NCI-H2196 (cell line): ENCODE measurements at regions not wholly inside any gene's neighbourhood (a gene's known extent, or its start where the extent isn't known, plus 50 kb on each side); places are given as distances from the start of the nearest gene placed in this dataset.
"Not testable (repeated sequence)": the region's sequence is repeated elsewhere in the genome, so short reads cannot be mapped to it uniquely, and the experiment has no call there.

ENCODE experiments used
- DNase-seq: peaks from one replicate; lab custom pipeline; 2025; ENCODE audit not compliant: unreplicated experiment; lab: John Stamatoyannopoulos, UW

GRCh38 chr13:31605076-31605860 is 134.1 kb upstream of the RXFP2 start:
- DNase-seq, result no peak

DNA sequence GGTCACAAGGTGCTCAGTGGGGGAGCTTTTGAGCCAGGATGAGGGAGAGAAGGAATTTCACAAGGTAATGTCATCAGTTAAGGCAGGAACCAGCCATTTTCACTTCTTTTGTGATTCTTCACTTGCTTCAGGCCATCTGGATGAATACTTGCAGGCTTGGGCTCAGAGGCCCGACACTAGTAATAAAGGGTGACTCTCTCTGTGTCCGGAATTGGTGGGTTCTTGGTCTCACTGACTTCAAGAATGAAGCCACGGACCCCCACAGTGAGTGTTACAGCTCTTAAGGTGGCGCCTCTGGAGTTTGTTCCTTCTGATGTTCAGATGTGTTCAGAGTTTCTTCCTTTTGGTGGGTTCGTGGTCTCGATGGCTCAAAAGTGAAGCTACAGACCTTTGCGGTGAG is 131.8 kb upstream of the RXFP2 start:
- DNase-seq, result not testable (repeated sequence)

- DNase-seq, result not testable (repeated sequence)
Measured at GRCh38 chr13:31608780-31609179, 130.5 kb upstream of the RXFP2 start.

DNA sequence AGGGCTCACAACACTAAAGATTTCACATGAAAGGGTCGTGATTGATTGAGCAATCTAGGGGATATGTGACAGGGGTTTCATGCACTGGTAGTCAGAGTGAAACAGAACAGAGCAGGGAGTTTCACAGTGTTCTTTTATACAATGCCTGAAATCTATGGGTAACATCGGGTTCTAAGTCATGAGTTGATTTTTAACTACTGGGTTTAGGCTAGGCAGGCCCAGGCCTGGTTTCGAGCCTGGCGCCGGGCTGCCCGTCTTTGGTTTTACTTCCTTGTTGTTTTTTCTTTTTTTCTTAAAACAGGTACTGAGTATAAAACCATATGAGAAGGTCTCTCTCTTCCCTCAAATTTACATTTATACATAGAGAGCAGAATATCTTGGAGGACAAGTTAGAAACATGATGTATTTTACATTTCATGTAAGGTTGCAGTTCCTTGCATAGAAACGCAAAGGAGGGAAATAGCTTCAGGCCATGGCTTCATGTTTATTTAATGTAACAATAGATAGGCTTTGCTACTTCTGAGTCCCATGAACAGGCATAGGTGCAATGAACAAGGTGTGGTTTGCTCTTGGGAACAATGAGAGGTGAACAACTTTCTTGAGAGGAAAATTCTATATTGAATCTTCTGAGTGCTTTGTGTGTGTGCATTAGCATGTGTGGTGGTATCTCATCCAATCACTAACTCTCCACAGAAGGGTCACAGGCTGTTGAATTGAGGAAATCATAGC is 128.9 kb upstream of the RXFP2 start:
- no peak for DNase-seq

- DNase-seq, result no peak
Measured at GRCh38 chr13:31611214-31611613, 128.1 kb upstream of the RXFP2 start.

DNA sequence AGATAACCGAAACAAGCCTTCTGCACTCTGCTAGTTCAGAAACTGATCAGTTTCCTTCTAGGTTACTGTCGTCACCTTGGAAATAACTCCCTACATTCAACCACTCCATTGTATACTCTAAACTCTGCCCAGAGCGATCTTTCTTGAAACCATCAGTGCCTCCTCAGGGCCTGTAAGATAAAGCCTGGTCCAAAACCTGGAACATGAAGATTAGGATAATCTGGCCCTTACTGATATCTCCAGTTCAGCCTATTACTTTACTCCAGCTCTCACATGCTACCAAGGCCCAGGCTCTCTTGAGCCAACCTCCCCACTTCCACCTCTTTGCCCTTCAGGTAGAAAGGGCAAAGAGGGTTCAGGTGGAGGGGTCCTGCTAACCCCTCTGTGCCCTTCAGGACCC is 125.3 kb upstream of the RXFP2 start:
- no peak for DNase-seq

DNA sequence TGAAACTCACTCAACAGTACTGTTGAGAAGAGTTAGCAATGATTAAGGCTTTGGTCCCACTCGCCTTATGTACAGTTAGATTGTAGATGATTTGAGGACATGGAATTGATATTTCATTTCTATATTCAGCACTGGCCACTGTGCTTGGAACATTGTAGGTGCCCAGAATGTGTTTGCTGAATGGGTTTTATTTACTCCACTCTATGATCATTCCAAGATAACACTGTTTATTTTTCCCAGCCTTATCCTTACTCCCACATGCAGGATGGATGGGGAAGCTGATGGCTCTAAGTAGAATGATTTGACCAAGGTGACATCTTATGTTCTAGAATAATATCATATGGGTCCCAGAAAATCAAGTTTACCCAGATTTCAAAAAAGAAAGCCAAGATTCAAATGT is 124.6 kb upstream of the RXFP2 start:
- DNase-seq, result no peak

DNA sequence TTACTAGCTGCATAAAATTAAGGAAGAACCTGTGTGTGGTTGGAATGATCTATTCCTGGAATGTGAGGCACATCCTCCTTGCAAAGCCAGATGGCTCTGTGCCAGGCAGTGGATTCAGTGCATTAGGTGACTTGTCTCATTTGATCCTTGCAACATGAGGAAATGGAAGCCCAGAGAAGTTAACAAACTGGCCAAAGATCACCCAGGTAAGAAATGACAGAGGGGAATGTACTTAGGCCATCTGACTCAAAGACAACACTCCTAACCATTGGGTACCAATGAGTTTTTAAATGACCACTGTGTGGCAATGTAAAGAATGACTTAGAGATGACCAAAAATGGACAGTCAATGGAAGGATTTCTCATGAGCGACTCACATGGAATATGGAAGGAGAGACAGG is 114.2 kb upstream of the RXFP2 start:
- no peak for DNase-seq

DNA sequence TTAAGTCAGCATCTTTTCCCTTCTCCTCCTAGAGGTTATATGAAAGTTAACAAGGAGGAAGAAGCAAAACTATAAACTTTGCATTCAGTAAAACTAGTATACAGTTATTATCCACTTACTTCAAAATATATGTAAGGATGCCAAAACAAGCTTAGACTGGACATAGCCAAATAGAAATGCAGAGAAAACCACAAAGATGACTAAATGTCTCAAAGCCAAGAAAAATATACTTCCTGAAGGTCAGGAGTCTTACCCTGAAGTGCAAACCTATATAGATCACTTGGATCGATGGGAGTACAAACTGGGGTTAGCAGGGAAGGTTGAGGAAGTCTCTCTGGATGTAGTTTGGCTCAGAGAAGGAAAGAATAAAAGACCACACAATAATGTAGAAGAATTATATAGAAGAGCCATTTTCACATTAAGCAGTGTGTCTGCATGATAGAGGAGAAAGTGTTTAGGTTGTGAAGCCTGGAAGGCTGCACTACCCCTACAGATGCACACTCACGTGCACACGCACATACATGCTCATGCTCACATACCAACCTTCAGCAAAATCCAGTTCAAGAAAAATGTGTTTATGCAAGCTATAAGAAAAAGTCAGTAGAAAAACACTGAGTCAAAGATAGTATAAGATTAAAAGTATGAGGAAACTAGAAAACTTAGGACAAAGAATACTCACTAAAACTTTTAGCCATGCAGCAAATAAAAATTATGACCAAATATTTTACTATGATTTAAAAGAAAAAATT is 112.1 kb upstream of the RXFP2 start:
- no peak for DNase-seq

DNA sequence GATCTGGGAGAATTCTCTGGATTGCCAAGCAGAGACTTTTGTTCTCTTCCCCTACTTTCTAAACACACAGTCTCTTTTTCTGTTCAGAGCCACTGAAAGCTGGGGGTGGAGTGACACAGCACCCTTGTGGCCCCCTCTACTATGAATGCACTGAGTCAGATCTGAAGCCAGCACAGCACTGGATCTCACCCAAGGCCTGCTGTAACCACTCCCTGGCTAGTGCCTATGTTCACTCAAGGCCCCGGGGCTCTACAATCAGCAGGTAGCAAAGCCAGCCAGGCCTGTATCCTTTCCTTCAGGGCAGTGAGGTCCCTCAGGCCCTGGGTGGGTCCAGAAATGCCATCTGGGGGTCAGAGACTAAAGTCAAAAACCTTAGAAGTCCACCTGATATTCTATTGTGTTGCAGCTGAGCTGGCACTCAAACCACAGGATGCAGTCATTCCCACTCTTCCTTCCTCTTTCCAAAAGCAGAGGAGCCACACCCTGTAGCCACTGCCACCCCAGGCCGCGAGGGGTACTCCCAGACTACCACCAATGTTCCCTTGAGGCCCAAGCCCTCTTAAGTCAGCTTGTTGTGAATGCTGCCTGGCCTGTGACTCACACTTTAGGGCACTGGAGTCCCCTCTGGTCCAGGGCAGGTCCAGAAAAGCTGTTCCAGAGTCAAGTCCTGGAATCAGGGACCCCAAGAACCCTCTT is 110.1 kb upstream of the RXFP2 start:
- no peak for DNase-seq

DNA sequence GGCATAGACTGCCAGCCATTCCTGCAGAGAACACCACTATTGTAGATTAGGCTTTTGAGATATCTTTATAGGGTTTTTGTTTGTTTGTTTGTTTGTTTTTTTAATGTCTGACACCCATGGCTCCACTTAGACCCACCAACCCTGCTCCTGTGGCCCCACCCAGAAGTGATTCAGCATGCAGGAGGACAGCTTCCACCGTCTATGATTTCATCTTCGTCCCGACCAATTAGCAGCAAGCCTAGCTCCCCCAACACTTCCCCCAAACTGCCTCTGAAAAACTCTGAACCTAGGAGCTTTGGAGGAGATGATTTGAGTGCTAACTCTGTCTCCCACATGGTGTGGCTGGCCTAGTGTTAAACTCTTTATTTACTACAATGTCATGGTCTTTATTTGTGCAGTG is 108.3 kb upstream of the RXFP2 start:
- DNase-seq, result no peak

- DNase-seq, result no peak
Measured at GRCh38 chr13:31631746-31632145, 107.6 kb upstream of the RXFP2 start.

DNA sequence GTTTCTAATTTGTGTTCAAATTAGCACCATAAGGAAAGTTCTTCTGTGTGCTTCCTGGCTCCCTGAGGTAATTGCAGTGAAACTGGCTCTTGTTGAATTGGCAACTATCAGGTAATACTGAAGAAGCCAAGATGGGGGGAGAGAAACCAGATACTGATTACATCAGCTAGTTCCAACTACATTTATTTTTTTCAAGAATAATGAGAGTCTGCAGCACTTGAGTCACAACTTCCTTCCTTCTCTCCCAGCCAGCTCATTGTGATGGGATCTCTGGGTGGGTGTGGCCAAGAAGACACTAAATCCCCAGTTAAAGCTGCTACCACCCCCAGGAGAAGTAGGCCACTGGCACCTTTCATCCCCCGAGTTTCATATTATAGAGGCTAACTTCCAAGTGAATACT is 100.7 kb upstream of the RXFP2 start:
- no peak for DNase-seq

DNA sequence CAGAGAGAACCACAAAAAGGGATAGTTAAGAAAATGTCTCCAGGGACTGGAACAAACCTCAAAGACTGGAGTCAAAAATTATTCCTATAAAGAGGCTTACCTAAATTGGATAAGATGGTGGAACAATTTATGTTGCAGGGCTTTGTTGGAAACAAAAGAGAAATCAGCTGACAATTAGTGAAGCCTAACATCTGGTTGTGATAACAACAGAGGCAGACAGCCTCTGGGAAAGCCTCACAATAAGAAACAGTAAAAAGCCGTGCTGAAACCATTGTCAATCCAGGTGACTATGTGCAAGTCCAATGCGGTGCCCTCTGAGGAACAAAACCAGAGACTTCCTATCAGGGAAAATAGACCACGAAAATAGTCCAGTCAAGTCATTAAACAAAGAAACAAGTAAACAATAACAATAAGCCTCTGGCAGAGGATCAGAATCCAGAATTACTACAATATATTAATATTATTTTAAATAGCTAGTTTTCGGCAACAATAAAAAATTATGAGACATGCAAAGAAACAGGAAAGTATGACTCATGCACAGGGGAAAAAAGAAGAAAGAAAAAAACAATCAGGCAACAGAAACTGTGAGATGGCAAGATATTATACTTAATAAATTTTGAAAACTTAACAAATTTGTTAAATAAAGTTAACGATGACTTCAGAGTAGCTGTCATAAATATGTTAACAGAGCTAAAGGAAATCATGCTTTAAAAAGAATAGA is 99.7 kb upstream of the RXFP2 start:
- DNase-seq, result no peak

GRCh38 chr13:31649766-31650165 is 89.6 kb upstream of the RXFP2 start:
- no peak for DNase-seq

DNA sequence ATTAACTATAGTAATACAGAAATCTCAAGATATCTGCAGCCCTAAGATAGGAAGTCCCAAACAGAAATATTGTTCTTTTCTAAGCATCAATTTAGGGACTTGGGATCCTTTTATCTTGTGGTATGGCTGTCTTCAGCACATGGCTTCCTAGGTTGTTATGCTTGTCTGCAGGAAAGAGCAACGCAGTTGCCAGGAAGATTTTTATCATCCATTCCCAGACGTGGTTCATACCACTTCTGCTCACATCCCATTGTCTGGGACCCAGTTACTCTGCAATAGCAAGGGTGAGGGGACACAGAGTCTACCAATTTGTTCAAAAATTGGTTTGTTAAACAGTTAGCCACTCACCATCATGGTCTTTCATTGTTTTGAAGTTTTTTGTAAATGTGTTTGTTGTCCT is 85.6 kb upstream of the RXFP2 start:
- DNase-seq, result no peak

GRCh38 chr13:31663880-31664585 is 75.3 kb upstream of the RXFP2 start:
- DNase-seq, result no peak

DNA sequence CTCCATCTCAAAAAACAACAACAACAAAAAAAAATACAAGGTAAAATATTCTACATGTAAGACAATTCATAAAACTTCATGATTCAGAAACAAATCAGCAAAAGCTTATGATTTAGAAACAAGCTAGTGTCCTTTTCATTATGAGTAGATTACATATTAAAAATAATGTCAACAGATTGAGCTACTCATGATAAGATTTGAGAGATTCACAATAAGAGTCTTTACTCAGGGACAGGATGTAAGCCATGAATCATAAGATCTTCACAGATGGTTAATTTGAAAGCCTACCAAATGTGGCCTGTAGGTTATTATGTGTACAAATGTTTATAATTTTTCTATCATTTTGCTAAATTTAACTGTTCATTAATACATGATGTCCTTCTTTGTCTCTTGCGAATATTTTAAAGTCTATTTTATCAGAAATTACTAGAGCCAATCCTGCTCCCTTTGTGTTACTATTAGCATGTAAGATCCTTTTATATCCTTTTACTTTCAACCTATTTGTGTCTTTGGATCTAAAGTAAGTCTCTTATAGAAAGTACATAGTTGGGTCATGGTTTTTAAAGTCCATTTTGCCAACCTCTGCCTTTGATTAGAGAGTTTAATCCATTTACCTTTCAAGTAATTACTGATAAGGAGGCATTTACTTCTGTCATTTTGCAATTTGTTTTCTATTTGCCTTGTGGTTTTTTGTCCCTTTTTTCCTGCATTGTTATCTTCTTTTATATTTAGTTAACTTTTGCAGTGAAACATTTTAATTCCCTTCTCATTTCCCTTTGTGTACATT is 68.3 kb upstream of the RXFP2 start:
- DNase-seq, result no peak

GRCh38 chr13:31674051-31674450 is 65.3 kb upstream of the RXFP2 start:
- no peak for DNase-seq
